Testis (tissue), 2 donors: ENCODE measurements at regions not wholly inside any gene's neighbourhood (a gene's known extent, or its start where the extent isn't known, plus 50 kb on each side); places are given as distances from the start of the nearest gene placed in this dataset.

Experiments
- DNase-seq: peaks from one replicate; pipeline ENCODE4 v3.0.0-alpha.2; 2019
- H3K27ac ChIP-seq, 2 donors: fragments of 200-600 bp; sonication (generic); one replicate each; pipeline ENCODE4 v1.5.1; 2019
- H3K27me3 ChIP-seq: fragments of 200-600 bp; sonication (generic); one replicate; pipeline ENCODE4 v1.5.1; 2019
- H3K36me3 ChIP-seq: fragments of 200-600 bp; sonication (generic); one replicate; pipeline ENCODE4 v1.5.1; 2017; ENCODE audit warnings: low read depth; ENCODE audit errors: missing control alignments
- H3K4me1 ChIP-seq: fragments of 200-600 bp; sonication (generic); one replicate; pipeline ENCODE4 v1.5.1; 2019
- H3K4me3 ChIP-seq, 2 donors: fragments of 200-600 bp; sonication (generic); one replicate each; pipeline ENCODE4 v1.5.1; 2017 to 2019
- H3K9me3 ChIP-seq: fragments of 200-600 bp; sonication (generic); one replicate; pipeline ENCODE4 v1.5.1; 2017
- CTCF ChIP-seq, 3 experiments: fragments of 450-650 bp in 2 of 3; fragments of 200-600 bp in 1 of 3; sonication (generic) in 1 of 3; IDR thresholded peaks; one replicate each; pipeline ENCODE4 v1.5.1; 2016 to 2019; ENCODE audit warnings: antibody characterized with exemption in 3 of 3, mild to moderate bottlenecking in 2 of 3, moderate library complexity in 1 of 3
- POLR2A ChIP-seq: fragments of 450-650 bp; IDR thresholded peaks from one replicate; pipeline ENCODE4 v1.6.1; 2017; ENCODE audit warnings: antibody characterized with exemption, mild to moderate bottlenecking, moderate library complexity
- WGBS, 2 donors: methylation state at CpG; one replicate each; pipeline ENCODE4 v1.1.5; 2018; 5-methylcytosine and 5-hydroxymethylcytosine counted together
- intact Hi-C: fragments of 100-400 bp; cut with DNase I; formaldehyde crosslinking; loops from one replicate; pipeline ENCODE4 v1.15.1; 2023; ENCODE audit warnings: low total_unique reads

GRCh38 chr4:138871555-138871875 is 144.1 kb upstream of the NOCT start:
- TF ChIP-seq POLR2A (no peak), CTCF (IDR thresholded peaks at IDR 0.05) (no peak)
- H3K4me1 ChIP-seq = no peaks in the 10 kb centered on the region
- H3K27me3 ChIP-seq = no peaks in the 10 kb centered on the region
- DNase-seq = no peak
- H3K36me3 ChIP-seq = no peaks in the 10 kb centered on the region
- no peak overlapping the region for H3K4me3 ChIP-seq
- no peaks in the 10 kb centered on the region for H3K9me3 ChIP-seq
- intact Hi-C loops = no loop called here
- 55 to 57% methylated on average over 11 of the region's 11 CpGs for WGBS, 2 donors
- no peak overlapping the region for H3K27ac ChIP-seq

GRCh38 chr4:138870737-138871554 is 144.6 kb upstream of the NOCT start:
- no peak overlapping the region for H3K27ac ChIP-seq
- 2 to 4% methylated on average over 9 of the region's 9 CpGs for WGBS, 2 donors

GRCh38 chr4:138869631-138870030 is 145.9 kb upstream of the NOCT start:
- H3K4me3 ChIP-seq = no peak overlapping the region
- no peaks in the 10 kb centered on the region for H3K36me3 ChIP-seq
- no peaks in the 10 kb centered on the region for H3K4me1 ChIP-seq
- intact Hi-C loops = no loop called here
- H3K27me3 ChIP-seq = no peaks in the 10 kb centered on the region
- DNase-seq = no peak
- TF ChIP-seq CTCF (IDR thresholded peaks at IDR 0.05) (no peak), POLR2A (no peak)
- no peak overlapping the region for H3K27ac ChIP-seq
- no peaks in the 10 kb centered on the region for H3K9me3 ChIP-seq

More at GRCh38 chr4:138870737-138871554, 144.6 kb upstream of the NOCT start:
- H3K27me3 ChIP-seq = no peaks in the 10 kb centered on the region
- no peaks in the 10 kb centered on the region for H3K4me1 ChIP-seq
- DNase-seq = peak; percentile 80
- intact Hi-C loops = no loop called here
- no peaks in the 10 kb centered on the region for H3K36me3 ChIP-seq
- no peak overlapping the region for H3K4me3 ChIP-seq
- no peaks in the 10 kb centered on the region for H3K9me3 ChIP-seq
- TF ChIP-seq CTCF (IDR thresholded peaks at IDR 0.05) = peak; percentile 79 to 85 (median 84)
- no peak for TF ChIP-seq POLR2A

GRCh38 chr4:138869165-138869564 is 146.4 kb upstream of the NOCT start:
- 74 to 75% methylated on average over 1 of the region's 1 CpG for WGBS, 2 donors
- H3K27ac ChIP-seq = no peak overlapping the region

More at GRCh38 chr4:138869165-138869564, 146.4 kb upstream of the NOCT start:
- Histone ChIP-seq H3K4me3 (no peak overlapping the region), H3K27me3 (no peaks in the 10 kb centered on the region), H3K9me3 (no peaks in the 10 kb centered on the region), H3K4me1 (no peaks in the 10 kb centered on the region), H3K36me3 (no peaks in the 10 kb centered on the region)
- no peak for TF ChIP-seq POLR2A
- TF ChIP-seq CTCF (IDR thresholded peaks at IDR 0.05) = no peak
- no peak for DNase-seq
- intact Hi-C loops = no loop called here
